K562 (cell line): ENCODE measurements at regions not wholly inside any gene's neighbourhood (a gene's known extent, or its start where the extent isn't known, plus 50 kb on each side); places are given as distances from the start of the nearest gene placed in this dataset.

Experiments
- EHMT2 ChIP-seq: fragments of 450-650 bp; IDR thresholded peaks from 2 replicates; pipeline ENCODE4 v1.6.1; 2018; ENCODE audit warnings: antibody characterized with exemption
- ELK3 ChIP-seq: fragments of 450-650 bp; formaldehyde crosslinking; IDR thresholded peaks from 2 replicates; pipeline ENCODE4 v1.4.0; 2020; ENCODE audit warnings: mild to moderate bottlenecking
- JUN ChIP-seq, 2 experiments: sonication (generic) in 1 of 2; formaldehyde crosslinking in 1 of 2; IDR thresholded peaks; 2 replicates each; pipeline versions ENCODE4 v1.6.1 to v1.8.0; 2012 to 2022; ENCODE audit warnings: borderline replicate concordance in 2 of 2, mild to moderate bottlenecking in 2 of 2, improper control_type of control experiment in 1 of 2, low read depth in 1 of 2, low read length in 1 of 2, missing genetic modification reagents in 1 of 2
- MAFK ChIP-seq: IDR thresholded peaks from 2 replicates; pipeline ENCODE4 v1.6.1; 2011; ENCODE audit warnings: low read length, improper control_type of control experiment
- POLR2A ChIP-seq: fragments of 450-650 bp; conservative IDR thresholded peaks from 2 replicates; pipeline ENCODE4 v1.6.1; 2016
- POLR2AphosphoS5 ChIP-seq: IDR thresholded peaks from 2 replicates; pipeline ENCODE4 v1.6.1; 2011; ENCODE audit warnings: mild to moderate bottlenecking, low read depth, low read length, moderate library complexity; ENCODE audit not compliant: control insufficient read depth, insufficient read depth
- SMARCE1 ChIP-seq: fragments of 450-650 bp; IDR thresholded peaks from 2 replicates; pipeline ENCODE4 v1.7.1; 2016; ENCODE audit warnings: mild to moderate bottlenecking
- SRF ChIP-seq, 2 experiments: fragments of 250-450, 450-650 bp in 1 of 2; sonication (Bioruptor Pico) in 1 of 2; sonication (generic) in 1 of 2; formaldehyde crosslinking; IDR thresholded peaks; 2 replicates each; pipeline versions ENCODE4 v1.5.0 to v1.5.1; 2020 to 2022; ENCODE audit warnings: mild to moderate bottlenecking in 1 of 2, missing genetic modification reagents in 1 of 2
- TSC22D4 ChIP-seq: fragments of 450-650 bp; IDR thresholded peaks from 2 replicates; pipeline ENCODE4 v1.6.1; 2016; ENCODE audit warnings: missing genetic modification characterization, missing biosample characterization, control low read depth
- U2AF1 ChIP-seq: fragments of 200-400 bp; formaldehyde crosslinking; optimal IDR thresholded peaks from 2 replicates; pipeline ENCODE3; 2017; ENCODE audit warnings: mild to moderate bottlenecking, low read depth, low read length, moderate library complexity
- ZNF3 ChIP-seq: fragments of 250-450 bp; sonication (Bioruptor Pico); IDR thresholded peaks from 2 replicates; pipeline ENCODE4 v1.5.0; 2021; ENCODE audit warnings: mild to moderate bottlenecking, moderate library complexity
- ZNF408 ChIP-seq: fragments of 250-450 bp; sonication (Bioruptor Pico); IDR thresholded peaks from 2 replicates; pipeline ENCODE4 v1.4.0; 2020; ENCODE audit warnings: low read depth, mild to moderate bottlenecking, moderate library complexity

- TF ChIP-seq EHMT2 (no peak), POLR2A (no peak), JUN (IDR thresholded peaks at IDR 0.05; ENCODE audit: borderline replicate concordance, low read depth, low read length) (no peak), JUN (CRISPR knock-in tag; IDR thresholded peaks at IDR 0.05; ENCODE audit: borderline replicate concordance) (no peak), TSC22D4 (tag) (no peak), POLR2AphosphoS5 (no peak), ZNF408 (CRISPR knock-in tag) (no peak), U2AF1 (no peak), MAFK (no peak), ZNF3 (no peak), SRF (CRISPR knock-in tag; IDR thresholded peaks at IDR 0.05) (no peak), ELK3 (CRISPR knock-in tag) (no peak), SMARCE1 (no peak)
Observed at GRCh38 chr14:98175881-98176280, 1096.1 kb downstream of the BCL11B start.
